GM21526 (cell line): ENCODE measurements at regions not wholly inside any gene's neighbourhood (a gene's known extent, or its start where the extent isn't known, plus 50 kb on each side); places are given as distances from the start of the nearest gene placed in this dataset.

Experiments used
- ATAC-seq: cut with Tn5 transposase; IDR thresholded peaks from one replicate; pipeline ENCODE4 v1.9.1; 2021; ENCODE audit warnings: moderate library complexity; ENCODE audit not compliant: unreplicated experiment, low FRiP score

DNA sequence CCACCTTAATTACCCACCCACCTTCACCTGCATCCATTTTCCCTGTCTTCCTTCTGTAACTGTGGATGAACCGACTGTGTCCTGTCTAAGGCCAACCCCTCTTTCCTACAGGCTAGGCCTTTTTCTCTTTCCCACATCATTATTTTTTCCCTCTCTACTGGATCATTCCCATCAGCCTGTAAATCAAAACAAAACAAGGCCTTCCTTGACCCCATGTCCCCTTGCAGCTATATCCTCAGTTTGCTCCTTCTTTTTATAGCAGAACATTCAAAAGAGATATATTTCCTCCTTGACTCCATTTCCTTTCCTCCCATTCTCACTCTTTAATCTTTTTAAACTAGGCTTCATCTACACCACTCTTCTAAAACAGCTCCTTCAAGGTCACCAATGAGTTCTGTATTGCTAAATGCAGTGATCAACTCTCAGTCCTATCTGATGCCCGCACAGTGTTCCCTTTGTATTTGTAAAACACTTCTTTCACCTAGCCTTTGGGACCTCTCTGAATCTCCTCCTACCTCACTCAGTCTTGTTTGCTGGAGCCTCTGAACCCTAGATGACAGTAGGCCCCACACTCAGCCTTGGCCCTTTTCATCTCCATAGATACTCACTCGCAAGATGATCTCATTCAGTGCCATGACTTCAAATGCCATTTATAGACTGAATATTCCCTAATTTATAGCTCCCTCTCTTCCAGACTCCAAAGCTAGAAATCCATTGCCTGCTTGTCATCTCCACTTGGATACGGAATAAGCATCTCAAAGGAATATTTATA, 55.7 kb downstream of the CXCR4 start:
- ATAC-seq, result no peak

DNA sequence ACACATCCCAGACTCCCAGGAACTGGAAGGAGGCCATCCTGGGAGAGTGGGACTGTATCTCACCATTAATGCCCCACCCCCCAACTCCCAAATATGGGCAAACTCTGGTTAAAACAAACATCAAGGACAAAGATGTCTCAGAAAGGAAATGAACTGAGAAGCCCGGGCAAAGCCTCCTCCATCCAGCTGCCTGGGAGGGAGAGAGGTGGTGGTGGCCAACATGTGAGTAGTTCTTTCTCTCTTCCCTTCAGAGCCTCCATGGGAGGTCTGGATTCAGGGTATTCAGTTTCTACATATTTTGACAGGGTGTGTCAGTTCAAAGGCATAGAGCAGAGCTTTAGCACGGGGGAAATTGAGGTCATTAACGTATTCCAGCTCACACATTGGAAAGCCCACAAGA, 57.5 kb downstream of the CXCR4 start:
- no peak for ATAC-seq

DNA sequence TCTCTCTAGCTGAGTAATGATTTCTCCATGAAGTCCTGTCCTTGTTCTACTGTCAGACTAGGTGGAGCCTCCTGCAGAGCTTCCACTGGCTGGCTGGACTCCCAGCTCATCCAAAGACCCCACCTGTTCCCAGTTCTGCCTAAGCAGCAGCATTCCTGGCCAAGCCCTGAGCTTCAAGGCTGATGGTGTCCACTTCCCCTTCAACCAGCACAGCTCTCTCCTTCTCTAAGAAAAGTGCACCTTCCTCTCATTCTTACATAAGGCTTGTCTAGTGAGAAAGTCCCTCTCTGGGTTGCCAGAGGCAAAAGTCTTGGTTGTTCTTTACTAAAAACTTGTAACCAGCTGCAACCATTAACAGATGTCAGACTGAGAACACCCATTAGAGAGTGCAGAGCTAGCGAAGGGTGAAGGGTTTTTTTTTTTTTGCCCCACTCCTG, 58.9 kb downstream of the CXCR4 start:
- peak; percentile 54 for ATAC-seq

DNA sequence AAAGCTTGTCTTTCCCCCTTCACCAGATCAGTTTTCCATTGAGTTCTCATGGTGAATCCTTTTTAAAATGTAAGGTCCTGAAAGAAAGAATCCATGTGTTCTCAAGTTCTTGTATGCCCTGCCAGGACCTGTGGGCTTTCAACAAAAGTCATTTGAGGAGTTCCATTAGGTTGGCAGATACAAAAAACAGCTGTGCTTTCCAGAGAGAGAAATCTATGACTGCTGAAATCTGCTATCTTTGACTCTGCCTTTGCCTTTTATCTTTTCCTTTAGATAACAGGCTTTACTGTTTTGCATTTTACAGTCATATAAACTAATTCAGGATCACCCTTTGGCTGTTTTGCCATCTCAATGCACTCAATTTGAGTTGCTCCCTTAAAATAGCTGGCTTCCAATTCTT, 59.7 kb downstream of the CXCR4 start:
- ATAC-seq, result no peak

DNA sequence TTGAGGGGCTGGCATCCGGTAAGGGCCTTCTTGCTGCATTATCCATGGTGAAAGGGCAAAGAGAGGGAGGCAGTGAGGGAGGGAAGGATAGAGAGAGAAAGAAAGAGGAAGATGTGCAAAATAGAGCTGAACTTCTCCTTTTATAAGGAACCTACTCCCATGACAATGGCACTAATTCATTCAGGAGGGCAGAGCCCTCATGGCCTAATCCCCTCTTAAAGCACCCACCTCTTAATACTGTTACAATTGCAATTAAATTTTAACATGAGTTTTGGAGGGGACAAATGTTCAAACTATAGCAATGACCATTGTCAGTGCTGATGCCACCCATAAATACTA, 60.2 kb downstream of the CXCR4 start:
- ATAC-seq, result no peak

DNA sequence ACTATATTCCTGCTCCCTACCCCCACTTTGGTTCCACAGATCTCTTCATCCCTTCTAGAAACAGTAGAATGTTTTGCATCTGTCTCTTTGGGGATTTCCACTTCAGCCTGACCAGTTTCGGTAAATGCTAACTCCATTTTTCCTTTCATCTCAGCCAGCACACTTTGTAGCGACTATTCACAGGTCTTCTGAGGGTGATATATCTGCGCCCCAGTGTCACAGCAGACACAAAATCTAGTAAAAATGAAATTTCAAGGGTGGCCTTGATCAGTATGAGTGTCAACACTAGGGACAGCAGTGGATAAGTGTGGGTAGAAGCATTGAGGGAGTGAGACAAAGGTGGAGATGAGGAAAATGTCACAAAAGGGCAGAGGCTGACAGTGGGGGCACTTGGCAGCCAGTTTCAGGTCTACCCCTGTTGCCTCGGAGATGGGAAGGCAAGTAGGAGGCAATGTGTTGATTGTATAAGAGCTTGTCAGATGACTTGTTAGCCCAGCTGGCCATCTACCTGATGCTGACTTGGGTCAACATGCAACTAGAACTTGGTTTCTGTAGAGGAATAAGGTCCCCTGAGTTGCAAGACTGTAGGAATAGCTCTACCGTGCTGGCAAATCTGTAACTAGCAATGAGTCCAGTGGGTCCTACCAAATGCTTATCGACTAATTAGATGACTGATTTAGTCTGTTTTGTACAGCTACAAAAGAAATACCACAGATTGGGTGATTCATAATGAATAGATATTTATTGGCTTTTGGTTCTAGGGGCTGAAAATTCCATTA, 60.7 kb downstream of the CXCR4 start:
- peak; percentile 36 for ATAC-seq

DNA sequence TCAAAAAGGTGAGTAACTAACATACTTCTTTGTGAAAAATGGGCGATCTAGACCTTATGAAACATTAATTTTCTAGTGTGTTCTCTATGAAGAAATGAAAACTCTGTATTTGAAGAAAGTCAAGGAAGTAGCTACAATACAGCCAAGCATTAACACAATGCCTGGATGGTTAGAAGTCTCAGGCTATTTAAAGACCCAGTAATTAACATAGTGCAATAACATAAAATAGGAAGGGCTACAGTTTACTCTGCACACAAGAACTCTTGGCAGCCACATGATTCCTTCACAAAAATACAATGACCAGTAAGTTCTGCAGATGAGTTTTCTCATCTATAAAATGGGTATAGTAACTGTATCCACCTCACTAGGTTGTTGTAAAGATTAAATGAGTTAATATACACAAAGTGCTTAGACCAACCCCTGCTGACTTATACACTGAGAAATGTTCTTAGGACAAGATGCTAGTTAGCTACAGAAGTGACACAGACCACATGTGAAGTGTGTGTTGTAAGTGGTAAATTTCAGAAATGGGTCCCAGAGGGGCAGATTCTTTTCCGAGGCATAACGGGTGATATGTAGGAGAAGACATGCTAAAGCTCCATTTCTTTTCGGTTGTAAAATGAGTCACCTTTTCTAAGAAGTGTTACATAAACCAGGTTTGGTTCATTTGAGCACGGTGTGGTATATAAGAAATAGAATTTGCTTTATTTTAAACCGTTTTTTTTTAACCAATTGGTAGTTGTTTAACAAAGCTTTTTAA, 61.8 kb downstream of the CXCR4 start:
- ATAC-seq, result no peak

DNA sequence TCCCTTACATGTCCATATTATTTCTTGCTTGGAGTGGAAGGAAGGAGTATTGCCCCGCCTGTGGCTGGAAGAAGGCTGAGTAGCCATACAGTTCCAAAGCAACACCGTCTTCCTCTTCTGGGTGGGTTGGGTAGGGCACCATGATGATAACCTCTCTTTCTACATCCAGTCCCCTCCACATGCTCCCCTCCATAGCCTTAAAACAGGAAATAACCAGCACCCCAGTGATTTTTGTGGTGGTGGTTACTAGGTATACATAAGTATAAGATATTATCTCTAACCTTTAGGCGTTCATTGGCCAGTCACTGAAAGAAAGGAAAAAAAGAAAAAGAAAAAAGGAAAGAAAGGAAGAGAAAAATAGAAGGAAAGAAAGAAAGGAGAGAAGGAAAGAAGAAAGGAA, 63.1 kb downstream of the CXCR4 start:
- ATAC-seq, result no peak

DNA sequence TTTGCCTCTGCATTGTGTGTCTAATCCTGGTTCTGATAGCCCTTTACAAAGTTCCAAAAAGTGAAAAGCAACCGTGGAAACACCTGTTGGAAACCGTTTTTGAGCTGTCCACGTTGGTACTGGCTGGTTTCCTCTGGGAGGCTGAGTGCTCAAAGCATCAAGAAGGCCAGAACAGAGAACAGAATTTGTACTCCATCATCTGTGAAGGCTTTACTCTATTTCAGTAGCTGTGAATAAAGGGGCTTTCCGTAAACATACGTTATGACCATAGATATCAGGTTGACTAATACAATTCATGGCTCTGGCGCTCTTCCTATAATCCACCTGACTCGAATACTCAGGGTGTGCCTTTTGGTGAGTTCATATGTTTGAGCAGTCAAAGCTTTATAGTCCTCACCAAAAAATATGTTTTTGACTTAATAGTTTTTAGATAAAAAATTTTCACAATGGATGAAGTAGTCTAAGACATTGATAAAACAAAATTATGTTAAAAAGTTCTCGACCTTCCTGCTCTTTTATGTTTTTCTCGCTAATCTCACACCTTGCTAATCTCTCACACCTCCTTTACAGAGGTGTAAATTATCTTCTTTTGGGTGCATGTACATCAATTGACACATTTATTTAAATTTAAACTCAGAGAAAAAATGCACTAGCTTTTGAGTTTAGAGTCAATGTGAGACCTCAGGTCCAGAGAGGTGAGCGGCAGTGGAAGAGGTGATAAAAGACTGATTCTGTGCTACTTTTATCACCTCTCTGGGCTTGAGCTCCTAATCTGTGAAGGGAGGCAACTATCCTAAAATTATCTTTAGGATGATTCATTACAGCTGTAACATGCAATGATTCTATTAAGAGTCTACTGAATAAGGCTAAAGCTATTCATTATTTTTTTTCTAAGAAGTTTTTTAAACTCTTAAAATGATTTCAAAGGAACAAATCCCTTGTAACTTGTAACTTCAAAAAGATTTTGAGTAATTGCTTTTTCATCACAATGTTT, 65.3 kb downstream of the CXCR4 start:
- no peak for ATAC-seq

DNA sequence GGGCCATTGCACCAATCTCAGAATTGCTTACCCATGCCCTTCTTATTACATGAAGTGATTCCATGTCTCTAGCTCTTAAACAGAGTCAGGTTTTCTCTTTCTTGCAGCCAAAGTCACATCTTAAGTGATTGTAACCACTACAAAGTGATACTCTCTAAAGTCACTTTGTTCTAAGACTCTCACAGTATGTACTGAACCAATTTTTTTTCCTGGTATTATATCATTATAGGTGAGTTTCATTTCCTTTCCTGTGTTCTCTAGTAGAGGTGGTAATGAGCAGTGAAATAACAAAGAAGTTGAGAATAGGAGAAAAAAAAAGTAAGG, 66.3 kb upstream of the DARS1 start:
- ATAC-seq, result no peak

DNA sequence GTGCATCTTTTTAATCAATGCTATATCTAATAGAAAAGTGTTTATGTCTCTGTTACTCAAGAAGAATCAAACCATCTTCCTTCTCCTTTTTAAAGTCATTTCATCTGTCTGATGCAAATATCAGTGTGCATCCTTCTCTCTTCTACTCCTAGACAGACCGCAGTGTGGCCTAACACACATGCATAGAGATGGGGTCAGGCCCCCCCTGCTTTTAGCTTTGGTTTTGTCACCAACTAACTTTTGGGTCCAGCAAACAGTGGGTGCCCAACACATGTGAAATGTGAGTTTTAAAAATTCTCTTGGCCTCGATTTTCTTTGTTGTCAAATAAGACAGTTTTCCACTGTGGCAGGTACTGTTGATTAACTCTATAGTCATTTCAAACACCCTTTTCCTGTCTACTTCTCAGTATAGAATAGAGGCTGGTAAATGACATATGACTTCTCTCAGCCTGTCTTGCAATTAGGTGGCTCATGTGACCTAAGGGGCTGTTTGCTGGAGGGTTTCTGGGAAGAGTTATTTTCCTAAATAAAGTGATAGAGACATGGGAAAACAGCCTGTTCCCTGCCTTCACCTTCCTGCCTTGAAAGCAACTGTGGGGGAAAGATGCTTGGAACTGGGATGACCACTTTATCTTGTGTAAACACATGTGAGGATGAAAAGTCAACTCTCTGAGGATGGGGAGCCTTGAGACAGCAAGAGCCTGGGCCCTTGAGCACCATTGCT, 65.7 kb upstream of the DARS1 start:
- peak; percentile 44 for ATAC-seq

DNA sequence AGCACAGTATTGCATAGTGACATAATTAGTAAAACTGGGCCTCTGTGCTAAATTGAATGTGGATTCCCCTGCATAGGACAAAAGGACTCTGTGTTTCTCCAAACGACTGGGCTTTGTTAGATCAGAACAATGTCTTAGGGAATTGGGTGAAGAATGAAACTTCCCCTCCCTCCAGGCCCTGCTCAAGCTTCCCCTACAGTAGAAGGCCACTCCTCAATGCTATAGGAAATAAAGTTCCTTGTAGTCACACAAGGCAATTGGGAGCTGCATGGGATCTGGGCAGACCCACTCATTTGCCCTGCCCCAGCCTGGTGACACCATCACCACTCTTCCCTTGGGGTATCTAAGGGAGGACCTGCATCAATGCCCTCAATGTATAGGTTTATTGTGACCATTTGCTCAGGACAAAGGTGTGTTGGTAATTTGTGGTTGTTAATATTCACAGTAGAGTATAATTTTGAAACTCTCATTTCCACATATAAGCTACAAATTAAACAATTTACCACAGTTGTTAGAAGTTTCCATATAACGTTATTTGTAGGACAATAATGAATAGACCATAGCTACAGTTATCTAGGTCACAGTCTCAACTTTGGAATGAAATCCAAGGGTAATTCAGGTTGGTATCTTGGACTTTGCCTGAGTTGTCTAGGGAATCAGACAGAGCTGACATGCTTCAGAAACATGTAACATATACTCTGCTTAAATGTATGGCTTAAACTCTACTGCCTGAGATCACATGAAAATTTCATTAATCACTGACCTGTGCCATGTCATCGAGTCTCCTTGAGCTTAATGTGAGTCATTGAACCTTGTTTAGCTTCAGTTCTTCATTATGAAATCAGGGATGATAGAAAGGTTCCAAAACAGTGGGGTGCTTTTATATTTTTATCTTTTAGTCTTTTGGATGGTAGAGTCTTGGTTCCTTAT, 64.8 kb upstream of the DARS1 start:
- ATAC-seq, result no peak

DNA sequence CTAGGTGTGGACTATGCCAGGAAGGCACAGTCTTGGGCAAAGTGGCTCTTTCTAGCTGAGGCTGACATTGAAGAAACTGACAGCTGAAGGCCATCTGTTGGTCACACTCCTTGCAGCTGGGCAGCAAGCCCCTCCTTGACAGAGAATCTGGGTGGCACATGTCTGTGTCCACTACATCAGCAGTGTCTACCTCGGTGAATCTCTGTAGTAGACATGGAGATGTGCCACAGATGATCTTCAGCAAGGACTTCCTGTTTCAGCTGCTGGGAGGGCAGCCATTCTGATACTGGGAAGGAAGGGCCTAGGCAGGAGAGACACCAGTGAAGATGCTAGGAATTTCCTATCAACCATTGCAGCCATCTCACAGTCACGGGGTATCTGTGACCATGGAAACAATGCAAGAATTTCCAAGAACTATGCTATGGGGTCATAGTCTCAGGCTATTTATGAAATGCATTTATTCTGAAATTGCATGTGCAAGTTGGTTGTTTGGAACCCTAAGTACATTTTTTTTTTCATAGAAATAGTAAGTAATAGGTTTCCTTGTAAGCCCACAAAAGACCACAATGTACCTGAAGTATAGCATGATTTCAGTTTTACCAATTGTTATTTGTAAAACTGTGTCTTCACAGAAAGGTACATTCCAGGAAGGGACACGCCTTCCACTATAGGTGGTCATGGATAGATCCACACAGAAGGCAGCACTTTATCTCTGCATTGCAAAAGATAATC, 63.8 kb upstream of the DARS1 start:
- ATAC-seq, result no peak

DNA sequence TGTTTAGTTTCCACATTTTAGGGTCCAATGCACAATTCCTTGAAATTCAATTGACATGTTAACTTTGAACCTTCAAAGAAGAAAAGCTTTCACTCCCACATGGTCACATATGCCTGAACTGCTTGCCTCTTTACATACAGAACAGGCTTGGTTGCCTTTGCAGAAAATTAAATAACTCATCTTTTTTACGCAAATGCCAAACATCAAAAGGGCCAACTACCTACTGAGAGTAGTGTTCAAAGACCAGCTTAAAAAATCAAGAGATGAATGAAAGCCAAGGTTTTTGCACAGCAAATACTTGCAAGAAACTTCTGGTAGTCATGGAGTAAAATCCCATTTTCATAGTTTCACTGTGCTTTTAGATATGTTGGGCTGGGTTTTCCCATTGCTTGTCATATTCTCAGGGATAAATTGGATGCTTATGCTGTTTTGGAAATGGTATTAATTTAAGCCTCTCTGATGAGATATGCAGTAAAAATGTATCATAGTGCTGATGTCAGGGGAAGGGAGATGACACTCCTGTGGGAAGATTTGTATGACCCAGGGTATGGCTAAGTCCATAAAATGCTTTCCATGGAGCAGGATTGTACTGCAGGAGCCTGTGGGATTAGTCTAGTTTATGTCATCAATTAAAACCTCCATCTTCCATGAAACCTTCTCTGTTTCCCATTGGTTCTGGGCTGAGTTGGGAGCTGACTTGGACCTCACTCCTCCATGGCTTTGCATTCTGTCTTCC, 60.6 kb upstream of the DARS1 start:
- no peak for ATAC-seq

DNA sequence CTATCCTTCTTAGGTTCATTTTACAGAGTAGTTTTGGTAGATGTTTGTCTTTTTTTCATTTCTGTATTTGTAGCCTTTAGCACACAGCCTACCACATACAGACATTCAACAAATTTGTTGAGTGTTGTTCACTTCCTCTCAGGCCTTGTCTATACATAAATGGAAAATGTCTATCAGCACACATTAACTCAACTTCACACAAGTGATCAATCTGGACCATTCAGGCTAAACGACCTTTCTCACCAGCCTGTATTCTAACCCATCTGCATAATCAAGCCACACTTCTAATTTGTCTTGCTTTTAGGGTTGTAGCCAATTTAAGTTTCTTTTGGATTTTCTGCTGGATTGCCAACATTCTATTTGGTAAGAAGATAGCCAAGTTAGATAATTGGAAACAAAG, 59.9 kb upstream of the DARS1 start:
- ATAC-seq, result no peak
